ENCODE measurements at regions not wholly inside any gene's neighbourhood (a gene's known extent, or its start where the extent isn't known, plus 50 kb on each side); places are given as distances from the start of the nearest gene placed in this dataset.

DNA sequence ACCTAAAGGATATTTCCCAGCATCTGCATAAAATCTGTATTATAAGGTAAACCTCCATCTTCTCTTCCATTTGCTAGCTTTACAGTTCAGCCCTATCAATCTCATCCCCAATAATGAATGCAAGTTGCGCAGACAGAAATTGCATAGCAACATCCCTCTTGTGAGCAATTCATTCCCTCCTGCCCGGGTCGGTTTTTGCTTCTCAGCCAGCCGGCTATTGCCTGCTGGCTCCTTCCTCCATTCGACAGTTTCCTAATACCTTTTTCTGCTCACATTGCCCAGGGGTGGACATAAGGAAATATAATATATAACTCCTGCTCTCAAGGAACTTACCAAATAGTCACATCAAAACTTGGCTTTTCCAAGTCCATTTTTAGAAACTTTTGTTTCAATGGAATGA, 125.2 kb downstream of the FGF9 start:
- H4K20me1 ChIP-seq (ENCODE audit: insufficient read depth, low read length): no peaks in the 10 kb centered on the region
- Mint-ChIP-seq H3K9me3 (ENCODE audit: unreplicated experiment) (no peaks in the 10 kb centered on the region), H3K36me3 (ENCODE audit: low read depth, unreplicated experiment) (no peaks in the 10 kb centered on the region), H3K4me3 (ENCODE audit: unreplicated experiment) (no peak overlapping the region), H3K27me3 (ENCODE audit: low read depth, unreplicated experiment) (no peaks in the 10 kb centered on the region), H3K4me1 (ENCODE audit: low read depth, unreplicated experiment) (no peaks in the 10 kb centered on the region), H3K27ac (ENCODE audit: unreplicated experiment) (no peak overlapping the region)
- TF ChIP-seq, protein P1, sequence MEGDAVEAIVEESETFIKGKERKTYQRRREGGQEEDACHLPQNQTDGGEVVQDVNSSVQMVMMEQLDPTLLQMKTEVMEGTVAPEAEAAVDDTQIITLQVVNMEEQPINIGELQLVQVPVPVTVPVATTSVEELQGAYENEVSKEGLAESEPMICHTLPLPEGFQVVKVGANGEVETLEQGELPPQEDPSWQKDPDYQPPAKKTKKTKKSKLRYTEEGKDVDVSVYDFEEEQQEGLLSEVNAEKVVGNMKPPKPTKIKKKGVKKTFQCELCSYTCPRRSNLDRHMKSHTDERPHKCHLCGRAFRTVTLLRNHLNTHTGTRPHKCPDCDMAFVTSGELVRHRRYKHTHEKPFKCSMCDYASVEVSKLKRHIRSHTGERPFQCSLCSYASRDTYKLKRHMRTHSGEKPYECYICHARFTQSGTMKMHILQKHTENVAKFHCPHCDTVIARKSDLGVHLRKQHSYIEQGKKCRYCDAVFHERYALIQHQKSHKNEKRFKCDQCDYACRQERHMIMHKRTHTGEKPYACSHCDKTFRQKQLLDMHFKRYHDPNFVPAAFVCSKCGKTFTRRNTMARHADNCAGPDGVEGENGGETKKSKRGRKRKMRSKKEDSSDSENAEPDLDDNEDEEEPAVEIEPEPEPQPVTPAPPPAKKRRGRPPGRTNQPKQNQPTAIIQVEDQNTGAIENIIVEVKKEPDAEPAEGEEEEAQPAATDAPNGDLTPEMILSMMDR (IDR thresholded peaks at IDR 0.05; ENCODE audit: insufficient read depth, low read depth, low read length): no peak
- TF ChIP-seq EZH2 (IDR thresholded peaks at IDR 0.05; ENCODE audit: insufficient read depth, low read length): no peak
- no peaks in the 10 kb centered on the region for H3K4me1 ChIP-seq (ENCODE audit: insufficient read depth, low read length)
- no peak overlapping the region for H2AFZ ChIP-seq (ENCODE audit: low read depth, low read length)
- no peak overlapping the region for H3K27ac ChIP-seq (ENCODE audit: low read depth, low read length)
- H3K36me3 ChIP-seq (ENCODE audit: insufficient read depth, low read length): no peaks in the 10 kb centered on the region
- H3K4me2 ChIP-seq (ENCODE audit: low read length): no peak overlapping the region
- DNase-seq (ENCODE audit: low read depth): no peak
- H3K9me3 ChIP-seq (ENCODE audit: insufficient read depth, low read depth, low read length): peaks cover 3% of the 10 kb centered on the region
- no peak for FAIRE-seq
- no peak overlapping the region for H3K4me3 ChIP-seq (ENCODE audit: insufficient read depth, low read depth, low read length)
- no peak overlapping the region for H3K9ac ChIP-seq (ENCODE audit: low read length)
- H3K27me3 ChIP-seq (ENCODE audit: insufficient read depth, low read length): no peaks in the 10 kb centered on the region
- H3K79me2 ChIP-seq (ENCODE audit: insufficient read depth, low read length): no peaks in the 10 kb centered on the region

DNA sequence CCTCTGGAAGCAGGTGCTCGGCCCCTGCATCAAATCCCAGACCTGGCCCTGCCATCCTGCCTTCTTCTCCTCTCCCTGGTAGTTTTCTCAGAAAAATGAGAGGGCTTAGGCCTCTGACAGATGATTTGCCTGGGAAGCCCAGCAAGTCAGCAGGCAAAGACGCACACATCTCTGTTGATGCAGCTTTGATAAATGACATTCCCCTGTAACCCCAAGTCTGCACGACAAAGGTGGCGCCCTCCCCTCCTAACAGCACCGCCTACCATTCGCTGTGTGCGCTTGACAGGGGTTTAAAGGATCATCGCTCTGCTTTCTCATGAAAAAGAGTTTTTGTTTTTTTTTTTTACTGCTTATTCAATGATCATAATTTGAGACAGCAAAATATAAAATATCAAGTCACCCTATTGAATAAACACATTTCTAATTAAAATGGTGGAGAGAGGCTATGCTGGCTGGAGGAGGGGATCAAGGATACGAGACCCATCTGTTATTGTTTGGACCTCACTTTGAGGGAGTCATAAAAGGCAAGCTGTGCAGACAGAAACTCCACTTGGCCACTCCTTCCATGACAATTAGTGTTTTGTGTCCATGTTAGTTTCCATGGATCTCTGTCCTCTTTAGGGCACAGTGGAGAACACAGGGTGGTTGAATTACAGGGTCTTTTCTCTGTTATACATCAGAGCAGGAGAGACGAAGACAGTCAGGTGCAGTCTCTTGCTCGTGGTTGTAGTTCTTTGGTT, 126.1 kb downstream of the FGF9 start:
- no peak for TF ChIP-seq EZH2 (IDR thresholded peaks at IDR 0.05; ENCODE audit: insufficient read depth, low read length)
- TF ChIP-seq, protein P1 (IDR thresholded peaks at IDR 0.05; ENCODE audit: insufficient read depth, low read depth, low read length): no peak
- Mint-ChIP-seq H3K36me3 (ENCODE audit: low read depth, unreplicated experiment) (no peaks in the 10 kb centered on the region), H3K4me3 (ENCODE audit: unreplicated experiment) (no peak overlapping the region), H3K27me3 (ENCODE audit: low read depth, unreplicated experiment) (no peaks in the 10 kb centered on the region), H3K4me1 (ENCODE audit: low read depth, unreplicated experiment) (peaks cover 3% of the 10 kb centered on the region), H3K9me3 (ENCODE audit: unreplicated experiment) (no peaks in the 10 kb centered on the region), H3K27ac (ENCODE audit: unreplicated experiment) (no peak overlapping the region)
- no peaks in the 10 kb centered on the region for H3K27me3 ChIP-seq (ENCODE audit: insufficient read depth, low read length)
- no peak overlapping the region for H3K27ac ChIP-seq (ENCODE audit: low read depth, low read length)
- no peaks in the 10 kb centered on the region for H3K4me1 ChIP-seq (ENCODE audit: insufficient read depth, low read length)
- DNase-seq (ENCODE audit: low read depth) (no peak), FAIRE-seq (no peak)
- H3K79me2 ChIP-seq (ENCODE audit: insufficient read depth, low read length): no peaks in the 10 kb centered on the region
- no peaks in the 10 kb centered on the region for H3K36me3 ChIP-seq (ENCODE audit: insufficient read depth, low read length)
- peaks cover 3% of the 10 kb centered on the region for H3K9me3 ChIP-seq (ENCODE audit: insufficient read depth, low read depth, low read length)
- H4K20me1 ChIP-seq (ENCODE audit: insufficient read depth, low read length): no peaks in the 10 kb centered on the region
- H3K4me2 ChIP-seq (ENCODE audit: low read length): no peak overlapping the region
- H3K9ac ChIP-seq (ENCODE audit: low read length): no peak overlapping the region
- H3K4me3 ChIP-seq (ENCODE audit: insufficient read depth, low read depth, low read length): no peak overlapping the region
- no peak overlapping the region for H2AFZ ChIP-seq (ENCODE audit: low read depth, low read length)

DNA sequence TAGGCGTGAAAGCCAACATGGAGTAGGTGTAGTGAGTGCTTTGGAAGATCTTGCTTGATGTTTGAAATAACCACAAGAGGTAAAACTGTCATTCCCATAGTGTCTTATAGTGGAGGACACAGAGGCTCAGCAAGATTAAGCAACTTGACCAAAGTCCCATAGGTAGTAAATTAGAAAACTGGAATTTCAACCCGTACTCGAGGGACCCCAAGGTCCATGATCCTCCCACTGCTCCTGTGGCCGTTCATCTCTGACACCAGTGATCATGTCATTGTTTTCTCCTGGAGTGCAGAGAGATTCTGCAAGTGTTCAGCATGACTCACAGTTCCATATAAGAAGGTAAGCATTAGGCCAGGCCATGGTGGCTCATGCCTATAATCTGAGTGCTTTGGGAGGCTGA, 126.9 kb downstream of the FGF9 start:
- Mint-ChIP-seq H3K9me3 (ENCODE audit: unreplicated experiment) (no peaks in the 10 kb centered on the region), H3K27ac (ENCODE audit: unreplicated experiment) (no peak overlapping the region), H3K36me3 (ENCODE audit: low read depth, unreplicated experiment) (no peaks in the 10 kb centered on the region), H3K27me3 (ENCODE audit: low read depth, unreplicated experiment) (no peaks in the 10 kb centered on the region), H3K4me3 (ENCODE audit: unreplicated experiment) (no peak overlapping the region), H3K4me1 (ENCODE audit: low read depth, unreplicated experiment) (peaks cover 3% of the 10 kb centered on the region)
- H3K4me2 ChIP-seq (ENCODE audit: low read length): no peak overlapping the region
- DNase-seq (ENCODE audit: low read depth) (no peak), FAIRE-seq (no peak)
- no peak for TF ChIP-seq EZH2 (IDR thresholded peaks at IDR 0.05; ENCODE audit: insufficient read depth, low read length)
- TF ChIP-seq, protein P1 (IDR thresholded peaks at IDR 0.05; ENCODE audit: insufficient read depth, low read depth, low read length): no peak
- no peaks in the 10 kb centered on the region for H3K4me1 ChIP-seq (ENCODE audit: insufficient read depth, low read length)
- no peaks in the 10 kb centered on the region for H3K36me3 ChIP-seq (ENCODE audit: insufficient read depth, low read length)
- H4K20me1 ChIP-seq (ENCODE audit: insufficient read depth, low read length): no peaks in the 10 kb centered on the region
- H3K79me2 ChIP-seq (ENCODE audit: insufficient read depth, low read length): no peaks in the 10 kb centered on the region
- no peak overlapping the region for H3K4me3 ChIP-seq (ENCODE audit: insufficient read depth, low read depth, low read length)
- peaks cover 3% of the 10 kb centered on the region for H3K9me3 ChIP-seq (ENCODE audit: insufficient read depth, low read depth, low read length)
- no peak overlapping the region for H2AFZ ChIP-seq (ENCODE audit: low read depth, low read length)
- no peak overlapping the region for H3K9ac ChIP-seq (ENCODE audit: low read length)
- H3K27me3 ChIP-seq (ENCODE audit: insufficient read depth, low read length): no peaks in the 10 kb centered on the region
- H3K27ac ChIP-seq (ENCODE audit: low read depth, low read length): no peak overlapping the region
